HepG2 (cell line): ENCODE measurements at regions not wholly inside any gene's neighbourhood (a gene's known extent, or its start where the extent isn't known, plus 50 kb on each side); places are given as distances from the start of the nearest gene placed in this dataset.

Source experiments
- AHR ChIP-seq: IDR thresholded peaks from 2 replicates; pipeline ENCODE4 v1.6.1; 2018; ENCODE audit warnings: missing genetic modification reagents, missing compliant biosample characterization
- CTCF ChIP-seq: sonication (generic); formaldehyde crosslinking; IDR thresholded peaks from 2 replicates; pipeline ENCODE4 v1.5.0; 2020; ENCODE audit warnings: mild to moderate bottlenecking, missing genetic modification reagents, moderate library complexity
- GABPA ChIP-seq, 2 experiments: IDR thresholded peaks; 2 replicates each; pipeline ENCODE4 v1.6.1; 2011 to 2016; ENCODE audit warnings: low read depth in 2 of 2, low read length in 1 of 2, missing biosample characterization in 1 of 2, missing genetic modification characterization in 1 of 2
- KDM5A ChIP-seq: fragments of 200-600 bp; sonication (generic); IDR thresholded peaks from 2 replicates; pipeline ENCODE4 v1.7.0; 2018; ENCODE audit warnings: antibody characterized with exemption, mild to moderate bottlenecking, low read length, borderline replicate concordance
- NBN ChIP-seq: fragments of 450-650 bp; conservative IDR thresholded peaks from 2 replicates; pipeline ENCODE4 v1.6.1; 2017
- NFE2L2 ChIP-seq: fragments of 150-350 bp; IDR thresholded peaks from 2 replicates; pipeline ENCODE4 v1.6.1; 2014; ENCODE audit warnings: low read length
- POLR2AphosphoS5 ChIP-seq: IDR thresholded peaks from 2 replicates; pipeline ENCODE4 v1.6.1; 2012; ENCODE audit warnings: low read depth, low read length
- TGIF2 ChIP-seq: IDR thresholded peaks from 2 replicates; pipeline ENCODE4 v1.6.1; 2016; ENCODE audit warnings: control low read depth, missing compliant biosample characterization
- U2AF1 ChIP-seq: fragments of 200-400 bp; formaldehyde crosslinking; optimal IDR thresholded peaks from 2 replicates; pipeline ENCODE3; 2017; ENCODE audit warnings: mild to moderate bottlenecking, low read depth, low read length
- ZNF142 ChIP-seq: sonication (generic); formaldehyde crosslinking; IDR thresholded peaks from 2 replicates; pipeline ENCODE4 v1.4.0; 2020; ENCODE audit warnings: missing genetic modification reagents
- ZNF230 ChIP-seq: sonication (generic); formaldehyde crosslinking; IDR thresholded peaks from 2 replicates; pipeline ENCODE4 v1.4.0; 2020; ENCODE audit warnings: mild to moderate bottlenecking, missing genetic modification reagents
- ZNF777 ChIP-seq: sonication (generic); formaldehyde crosslinking; IDR thresholded peaks from 2 replicates; pipeline ENCODE4 v1.4.0; 2020; ENCODE audit warnings: missing genetic modification reagents
- TF ChIP-seq, protein P1 (sequence below): IDR thresholded peaks from 2 replicates; pipeline ENCODE4 v1.6.1; 2016; ENCODE audit warnings: control low read depth

DNA sequence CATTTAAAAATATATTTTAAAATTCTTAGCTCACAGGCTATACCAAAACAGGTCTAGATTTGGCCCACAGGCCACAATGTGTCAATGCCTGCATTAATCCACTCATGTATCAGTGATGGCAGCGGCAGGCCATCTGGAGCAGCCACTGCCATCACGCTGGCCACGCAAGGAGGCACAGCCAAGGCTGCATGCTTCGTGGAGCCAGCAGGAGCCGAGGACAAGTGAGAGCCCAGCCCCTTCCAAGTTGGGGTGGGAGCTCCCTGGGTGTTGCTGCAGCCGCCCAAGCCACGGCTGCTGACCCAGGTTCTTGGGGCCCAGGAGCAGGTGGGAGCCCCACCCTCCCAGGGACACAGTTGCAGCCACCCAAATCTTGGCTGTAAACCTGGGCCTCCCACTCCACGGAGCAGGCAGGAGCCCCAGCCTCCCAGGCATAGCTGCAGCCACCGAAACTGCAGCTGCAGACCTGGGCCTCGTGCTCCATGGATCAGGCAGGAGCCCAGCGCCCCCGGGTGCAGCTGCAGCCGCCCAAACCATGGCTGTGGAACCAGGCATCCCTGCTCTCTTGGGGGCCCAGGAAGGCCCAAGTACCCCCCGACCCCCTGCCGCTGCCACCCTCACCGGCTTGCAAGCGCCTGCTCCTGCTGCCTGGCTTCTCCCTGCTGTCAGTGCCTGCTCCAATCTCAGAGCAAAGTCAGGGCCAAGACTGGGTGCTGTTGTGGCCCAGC lies 87.3 kb upstream of the CACUL1 start:
- TF ChIP-seq ZNF777 (no peak), U2AF1 (no peak), CTCF (CRISPR knock-in tag) (no peak), KDM5A (no peak), ZNF142 (CRISPR knock-in tag) (no peak), GABPA (IDR thresholded peaks at IDR 0.05; ENCODE audit: low read depth, low read length) (no peak), GABPA (CRISPR knock-in tag; IDR thresholded peaks at IDR 0.05; ENCODE audit: low read depth) (no peak), NFE2L2 (no peak), NBN (no peak), TGIF2 (no peak), ZNF230 (CRISPR knock-in tag) (no peak), AHR (CRISPR knock-in tag) (no peak), POLR2AphosphoS5 (no peak)
- TF ChIP-seq, protein P1, sequence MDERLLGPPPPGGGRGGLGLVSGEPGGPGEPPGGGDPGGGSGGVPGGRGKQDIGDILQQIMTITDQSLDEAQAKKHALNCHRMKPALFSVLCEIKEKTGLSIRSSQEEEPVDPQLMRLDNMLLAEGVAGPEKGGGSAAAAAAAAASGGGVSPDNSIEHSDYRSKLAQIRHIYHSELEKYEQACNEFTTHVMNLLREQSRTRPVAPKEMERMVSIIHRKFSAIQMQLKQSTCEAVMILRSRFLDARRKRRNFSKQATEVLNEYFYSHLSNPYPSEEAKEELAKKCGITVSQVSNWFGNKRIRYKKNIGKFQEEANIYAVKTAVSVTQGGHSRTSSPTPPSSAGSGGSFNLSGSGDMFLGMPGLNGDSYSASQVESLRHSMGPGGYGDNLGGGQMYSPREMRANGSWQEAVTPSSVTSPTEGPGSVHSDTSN = no peak
